Stimulated activated CD8-positive, alpha-beta memory T cell treated with anti-CD3 and anti-CD28 coated beads, Interleukin-12 subunit alpha, Interleukin-12 subunit beta, amount 100 ng/mL, for 24 hours (primary cell): ENCODE measurements at regions not wholly inside any gene's neighbourhood (a gene's known extent, or its start where the extent isn't known, plus 50 kb on each side); places are given as distances from the start of the nearest gene placed in this dataset.

ENCODE experiments used
- DNase-seq: peaks from one replicate; pipeline ENCODE4 v3.0.0-alpha.2; 2020; ENCODE audit errors: extremely low read depth

DNA sequence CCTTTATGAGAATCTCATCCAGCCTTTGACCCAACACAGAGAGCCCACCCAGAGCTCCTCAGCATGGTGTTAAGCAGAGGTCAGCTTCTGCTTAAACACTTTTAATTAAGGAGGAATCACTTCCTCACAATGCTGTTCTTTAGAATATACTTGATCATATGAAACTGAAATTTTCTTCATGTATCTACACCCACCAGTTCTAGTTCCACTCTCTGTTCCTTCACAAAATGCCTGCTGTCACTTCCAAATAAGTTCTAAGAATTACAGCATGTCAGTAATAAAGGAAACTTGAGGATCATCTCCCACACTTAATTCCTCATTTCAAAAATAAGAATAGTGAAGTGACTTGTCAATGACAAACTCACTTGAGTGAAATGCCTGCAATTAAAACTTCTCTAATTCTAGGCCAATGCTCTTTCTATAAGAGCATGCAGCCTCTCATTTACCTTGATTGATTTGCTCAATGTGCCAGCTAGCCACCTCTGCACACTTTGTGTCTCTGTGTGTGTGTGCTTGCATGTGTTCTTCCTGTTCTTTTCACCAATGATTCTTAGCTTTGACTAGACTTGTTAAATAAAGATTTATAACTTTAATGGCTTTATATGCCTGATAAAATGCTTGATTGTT is 356.3 kb downstream of the PLPP3 start:
- no peak for DNase-seq

DNA sequence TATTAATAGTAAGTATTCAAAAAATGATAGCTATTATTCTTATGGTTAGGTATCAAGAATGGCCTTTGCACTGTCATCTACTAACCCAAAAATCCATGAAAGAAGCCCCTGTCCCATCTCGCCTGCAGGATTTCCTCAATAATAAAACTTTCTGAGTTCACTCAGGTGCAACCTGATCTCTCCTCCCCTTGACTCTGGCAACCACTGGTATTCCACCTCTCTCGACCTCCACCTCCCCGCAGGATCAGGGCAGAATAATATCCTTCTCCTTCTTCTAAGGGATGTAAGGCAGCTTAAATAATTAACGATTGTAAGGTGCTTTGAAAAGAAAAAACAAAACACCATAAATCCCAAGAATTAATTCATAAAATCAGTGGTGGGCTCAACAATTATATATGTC is 359.3 kb downstream of the PLPP3 start:
- DNase-seq, result no peak

- DNase-seq, result no peak
Measured at GRCh38 chr1:56218023-56218422, 361.3 kb downstream of the PLPP3 start.

DNA sequence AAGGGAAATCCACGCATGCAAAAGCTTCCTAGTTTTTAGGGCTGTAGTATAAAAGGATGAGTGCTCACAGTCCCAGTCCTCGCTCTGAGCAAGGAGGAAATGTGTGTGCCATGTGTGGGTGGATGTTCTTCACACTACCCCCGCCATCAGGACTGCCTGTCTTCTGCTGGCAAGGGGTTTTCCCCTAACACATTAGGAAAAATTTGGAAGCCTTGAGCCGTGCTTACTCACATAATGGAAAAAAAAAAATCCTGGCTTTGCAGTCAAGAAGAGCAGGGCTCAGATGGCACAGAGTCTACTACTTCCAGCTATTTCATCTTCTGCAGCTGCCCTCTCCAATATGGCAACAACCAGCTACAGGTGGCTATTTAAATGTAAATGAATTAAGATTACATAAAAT is 363.1 kb downstream of the PLPP3 start:
- DNase-seq, result no peak

GRCh38 chr1:56215771-56216170 is 363.6 kb downstream of the PLPP3 start:
- no peak for DNase-seq

- DNase-seq, result no peak
Measured at GRCh38 chr1:56215086-56215485, 364.3 kb downstream of the PLPP3 start.

DNA sequence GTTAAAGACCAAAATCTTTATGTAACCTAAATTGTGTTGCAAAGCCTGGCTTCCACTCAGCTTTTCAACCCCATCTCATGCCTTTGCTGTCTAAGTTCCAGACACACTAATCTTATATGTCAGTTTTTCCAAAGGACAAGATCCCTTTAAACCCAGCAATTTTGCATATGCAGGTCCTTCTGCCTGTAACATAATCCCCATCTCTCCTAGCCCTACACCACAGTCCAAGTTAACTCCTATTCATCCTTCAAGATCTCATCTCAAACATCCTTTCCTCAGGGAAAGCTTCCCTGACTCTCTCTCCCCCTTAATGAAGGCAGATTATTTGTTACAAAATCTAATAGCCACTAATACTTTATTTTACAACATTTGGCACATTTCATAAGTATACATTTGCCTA is 366.3 kb downstream of the PLPP3 start:
- no peak for DNase-seq

DNA sequence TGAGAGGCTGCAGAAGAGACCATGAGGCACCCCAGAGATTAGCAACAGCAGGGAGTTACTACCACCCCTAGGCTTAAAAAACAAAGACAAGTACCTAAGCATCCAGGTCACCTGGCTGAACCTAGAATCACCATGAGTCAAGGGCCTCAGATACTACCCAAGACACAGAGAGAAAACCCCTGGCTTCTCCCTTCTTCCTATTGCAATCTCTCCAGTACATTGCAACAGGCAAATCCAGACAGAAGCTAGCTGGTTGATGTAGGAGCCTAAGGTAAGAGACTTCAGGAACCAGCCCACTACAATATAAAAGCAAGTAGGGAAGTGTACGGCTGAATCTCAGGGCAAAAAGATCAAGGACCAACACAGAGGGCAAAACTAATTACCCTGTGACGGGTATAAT is 367.2 kb downstream of the PLPP3 start:
- no peak for DNase-seq

GRCh38 chr1:56206391-56206790 is 373.0 kb downstream of the PLPP3 start:
- DNase-seq, result no peak

DNA sequence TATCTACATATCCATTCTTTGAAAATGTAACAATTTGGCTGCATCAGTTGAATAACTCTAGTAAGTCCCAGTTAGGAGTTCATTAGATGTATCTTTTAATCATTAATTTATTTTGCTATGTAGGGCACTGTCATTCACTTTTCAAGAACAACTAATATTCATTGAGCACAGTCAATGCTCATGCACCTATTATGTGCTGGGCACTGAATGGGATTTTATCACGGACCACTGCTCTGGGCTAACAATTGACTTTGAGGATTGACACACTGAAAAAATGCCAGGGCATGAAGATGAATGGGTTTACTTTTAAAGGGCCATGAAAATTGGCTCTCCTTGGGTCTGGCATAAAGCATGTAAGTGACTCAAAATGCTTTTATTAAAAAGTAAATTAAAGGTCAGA is 375.2 kb downstream of the PLPP3 start:
- no peak for DNase-seq

DNA sequence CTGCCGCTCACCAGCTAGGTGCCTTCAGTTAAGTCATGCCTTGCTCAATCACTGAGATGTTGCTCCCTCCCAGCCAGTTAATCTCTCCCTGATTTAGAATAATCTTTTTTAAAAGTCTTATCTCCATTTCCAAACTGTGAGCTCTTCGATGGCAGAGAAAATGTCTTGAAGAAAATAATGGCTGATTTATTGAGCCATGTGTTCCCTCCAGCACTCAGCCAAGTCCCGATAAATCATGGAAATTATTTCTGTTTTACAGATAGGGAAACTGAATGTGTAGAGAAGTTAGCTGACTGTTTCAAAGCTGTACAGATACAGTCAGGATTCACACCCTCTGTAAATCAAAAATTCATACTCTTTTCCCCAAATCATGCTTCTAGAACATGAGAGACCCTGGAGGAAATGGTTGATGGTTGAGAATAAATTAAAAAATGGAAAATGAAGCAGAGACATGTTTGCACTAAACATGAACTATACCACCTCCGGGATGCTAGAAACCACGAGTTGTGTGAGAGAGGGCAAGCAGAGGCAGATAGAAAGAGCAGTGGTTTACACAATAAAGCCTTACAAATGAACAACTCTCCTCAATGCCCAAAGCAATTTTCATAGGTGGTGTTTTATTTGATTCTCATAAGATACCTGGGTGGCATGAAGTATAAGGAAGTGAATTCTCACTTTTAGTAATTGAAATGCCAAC is 376.4 kb downstream of the PLPP3 start:
- DNase-seq, result no peak

- DNase-seq, result no peak
Measured at GRCh38 chr1:56202186-56202585, 377.2 kb downstream of the PLPP3 start.

DNA sequence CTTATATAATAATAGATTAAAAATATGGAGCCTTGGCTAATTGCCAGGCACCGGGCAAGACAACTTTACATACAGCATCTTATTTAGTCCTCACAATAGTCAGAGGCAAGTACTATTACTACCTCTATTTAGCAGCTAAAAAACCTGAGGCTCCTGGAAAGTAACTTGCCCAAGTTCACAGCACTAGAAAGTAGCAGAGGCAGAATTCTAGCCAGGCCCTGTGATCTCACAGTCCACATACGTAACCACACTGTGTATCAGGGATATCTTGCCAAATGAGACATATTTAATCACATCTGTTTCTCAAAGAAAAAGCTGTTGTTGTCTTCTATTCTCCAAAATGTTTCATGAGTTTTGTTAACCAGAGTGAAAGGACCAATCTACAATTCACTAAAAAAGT is 378.5 kb downstream of the PLPP3 start:
- no peak for DNase-seq

- DNase-seq, result no peak
Measured at GRCh38 chr1:56200442-56200841, 378.9 kb downstream of the PLPP3 start.

- no peak for DNase-seq
Measured at GRCh38 chr1:56199956-56200355, 379.4 kb downstream of the PLPP3 start.

GRCh38 chr1:56199061-56199460 is 380.3 kb downstream of the PLPP3 start:
- no peak for DNase-seq

DNA sequence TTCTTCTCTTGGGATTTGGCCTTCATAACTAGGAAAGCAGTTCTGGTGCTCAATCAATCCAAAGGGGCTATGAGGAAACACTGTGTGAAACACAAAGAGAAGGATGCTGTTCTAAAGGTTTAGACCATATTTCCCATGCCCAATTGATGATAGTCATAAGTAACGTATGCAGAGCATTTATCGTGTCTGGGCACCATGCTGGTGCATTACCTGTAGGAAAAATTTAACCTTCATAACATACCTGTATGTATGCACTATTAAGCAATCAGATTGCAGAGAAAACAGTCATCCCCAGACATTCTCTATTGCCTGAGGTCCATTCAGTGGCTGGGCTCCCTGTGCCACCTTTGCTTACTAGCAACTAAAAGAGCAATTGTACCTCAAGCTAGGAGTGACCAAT is 381.4 kb downstream of the PLPP3 start:
- no peak for DNase-seq

DNA sequence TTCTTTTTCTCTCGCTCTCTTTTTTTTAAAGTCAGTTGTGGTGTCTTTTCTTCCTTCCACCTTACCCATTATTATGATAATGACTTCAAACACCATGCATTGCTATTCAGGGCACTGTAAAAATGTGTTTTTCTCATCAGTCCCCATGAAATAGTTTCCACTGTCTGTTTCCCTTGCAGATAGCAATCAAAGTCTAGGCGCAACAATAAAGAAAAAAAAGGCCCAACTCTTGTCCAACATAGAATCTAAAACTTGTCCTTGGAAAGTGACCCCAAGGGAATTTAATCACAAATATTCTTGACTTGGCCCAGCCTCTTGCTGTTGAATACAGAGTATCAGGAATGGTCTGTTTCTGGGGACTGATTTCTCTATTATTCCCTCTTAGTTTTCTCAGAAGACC is 382.5 kb downstream of the PLPP3 start:
- DNase-seq, result no peak

- no peak for DNase-seq
Measured at GRCh38 chr1:56194701-56195300, 384.6 kb downstream of the PLPP3 start.

DNA sequence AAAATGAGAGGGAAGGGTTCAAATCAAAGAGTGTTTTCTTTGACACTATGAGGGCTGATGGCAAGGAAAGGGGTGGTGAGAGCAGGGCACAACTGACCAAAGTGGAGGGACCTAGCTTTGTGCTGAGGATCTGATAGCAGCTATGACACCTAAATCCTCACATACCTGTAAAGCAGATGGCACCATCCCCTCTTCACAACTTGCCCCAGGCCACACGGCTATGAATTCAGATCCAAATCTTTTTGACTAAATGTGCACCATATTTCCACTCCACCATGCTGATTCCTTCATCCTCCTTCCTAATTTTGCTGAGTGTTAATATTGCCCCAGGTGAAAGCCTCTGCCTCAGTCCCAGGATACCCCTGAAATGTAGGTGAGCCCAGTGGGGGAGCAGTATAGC is 385.7 kb downstream of the PLPP3 start:
- no peak for DNase-seq

- no peak for DNase-seq
Measured at GRCh38 chr1:56191369-56191768, 388.0 kb downstream of the PLPP3 start.

DNA sequence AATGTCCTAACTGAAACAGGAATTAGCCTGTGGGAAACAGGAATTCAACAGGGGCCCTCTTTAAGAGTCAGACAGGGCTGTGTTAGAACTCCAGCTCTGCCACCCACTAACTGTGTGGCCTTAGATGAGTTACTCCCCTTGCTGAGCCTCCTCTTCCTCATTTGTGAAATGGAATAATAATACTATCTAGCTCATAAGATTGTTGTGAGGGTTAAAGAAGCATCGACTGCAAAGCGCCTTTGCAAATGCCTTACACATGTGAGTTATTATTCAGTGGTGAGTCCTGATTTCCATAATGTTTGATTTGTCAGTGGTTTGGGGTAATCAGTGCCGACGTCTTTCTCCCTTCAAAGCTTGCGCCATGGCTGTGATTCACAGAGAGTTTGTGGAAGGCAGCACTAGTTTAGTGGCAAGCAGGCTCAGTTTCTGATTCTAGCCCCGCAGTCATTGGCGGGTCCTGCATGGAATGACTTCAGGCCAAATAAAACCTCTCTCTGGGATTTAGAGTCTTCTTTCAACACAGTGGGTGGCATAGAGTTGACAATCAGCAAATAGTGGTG is 388.5 kb downstream of the PLPP3 start:
- DNase-seq, result no peak
